NT2/D1 (cell line): ENCODE measurements at regions not wholly inside any gene's neighbourhood (a gene's known extent, or its start where the extent isn't known, plus 50 kb on each side); places are given as distances from the start of the nearest gene placed in this dataset.

Source experiments
- DNase-seq: peaks from one replicate; pipeline ENCODE4 v3.0.0-alpha.2; 2011; ENCODE audit warnings: low read depth, low spot score
- H3K27me3 ChIP-seq: 2 replicates; pipeline ENCODE4 v1.6.0; 2011; ENCODE audit warnings: mild to moderate bottlenecking; ENCODE audit not compliant: insufficient read length, insufficient read depth
- H3K36me3 ChIP-seq: 2 replicates; pipeline ENCODE4 v1.6.1; 2011; ENCODE audit warnings: mild to moderate bottlenecking, low read length, mixed read lengths; ENCODE audit not compliant: insufficient read depth, insufficient read length
- H3K4me1 ChIP-seq: 2 replicates; pipeline ENCODE4 v1.5.1; 2011; ENCODE audit not compliant: insufficient read depth, insufficient read length
- H3K4me3 ChIP-seq: 2 replicates; pipeline ENCODE4 v1.5.1; 2011; ENCODE audit warnings: low read depth; ENCODE audit not compliant: insufficient read length
- H3K9ac ChIP-seq: 2 replicates; pipeline ENCODE4 v1.6.0; 2011; ENCODE audit warnings: low read depth; ENCODE audit not compliant: insufficient read length
- H3K9me3 ChIP-seq: 2 replicates; pipeline ENCODE4 v1.5.1; 2011; ENCODE audit warnings: mild to moderate bottlenecking, low read length; ENCODE audit not compliant: insufficient read depth
- SUZ12 ChIP-seq: IDR thresholded peaks from 2 replicates; pipeline ENCODE4 v1.6.1; 2011; ENCODE audit not compliant: insufficient read length, insufficient read depth; ENCODE audit errors: extremely low read depth
- YY1 ChIP-seq: IDR thresholded peaks from 2 replicates; pipeline ENCODE4 v1.6.1; 2011; ENCODE audit not compliant: insufficient read length, insufficient read depth
- ZNF274 ChIP-seq: IDR thresholded peaks from 2 replicates; pipeline ENCODE4 v1.6.1; 2011; ENCODE audit warnings: mild to moderate bottlenecking, low read depth, low read length

- Histone ChIP-seq H3K9ac (no peak overlapping the region), H3K9me3 (no peaks in the 10 kb centered on the region), H3K4me3 (no peak overlapping the region), H3K27me3 (no peaks in the 10 kb centered on the region), H3K36me3 (no peaks in the 10 kb centered on the region), H3K4me1 (peaks cover 11% of the 10 kb centered on the region)
- no peak for DNase-seq
- TF ChIP-seq YY1 (no peak), ZNF274 (no peak), SUZ12 (no peak)
Measured at GRCh38 chr1:224507771-224508523, 73.3 kb upstream of the WDR26 start.

GRCh38 chr1:224509907-224510306 is 75.3 kb upstream of the WDR26 start:
- peaks cover 9% of the 10 kb centered on the region for H3K4me1 ChIP-seq
- DNase-seq, result no peak
- no peaks in the 10 kb centered on the region for H3K27me3 ChIP-seq
- H3K9ac ChIP-seq, result peak overlapping the region; percentile 2
- no peaks in the 10 kb centered on the region for H3K9me3 ChIP-seq
- TF ChIP-seq SUZ12, result no peak
- H3K4me3 ChIP-seq, result no peak overlapping the region
- no peaks in the 10 kb centered on the region for H3K36me3 ChIP-seq

GRCh38 chr1:224510880-224511645 is 76.5 kb upstream of the WDR26 start:
- Histone ChIP-seq H3K4me3 (no peak overlapping the region), H3K36me3 (no peaks in the 10 kb centered on the region), H3K27me3 (no peaks in the 10 kb centered on the region), H3K9me3 (no peaks in the 10 kb centered on the region), H3K4me1 (peaks cover 9% of the 10 kb centered on the region), H3K9ac (no peak overlapping the region)
- no peak for TF ChIP-seq SUZ12
- no peak for TF ChIP-seq YY1
- no peak for DNase-seq

GRCh38 chr1:224512600-224513151 is 78.1 kb upstream of the WDR26 start:
- Histone ChIP-seq H3K36me3 (no peaks in the 10 kb centered on the region), H3K27me3 (no peaks in the 10 kb centered on the region), H3K9ac (no peak overlapping the region), H3K4me1 (peaks cover 3% of the 10 kb centered on the region), H3K4me3 (no peak overlapping the region), H3K9me3 (no peaks in the 10 kb centered on the region)
- DNase-seq, result no peak
- TF ChIP-seq YY1, result no peak
- TF ChIP-seq SUZ12, result no peak
- no peak for TF ChIP-seq ZNF274

- Histone ChIP-seq H3K27me3 (no peaks in the 10 kb centered on the region), H3K9ac (no peak overlapping the region), H3K9me3 (no peaks in the 10 kb centered on the region), H3K4me1 (peaks cover 3% of the 10 kb centered on the region), H3K36me3 (no peaks in the 10 kb centered on the region), H3K4me3 (no peak overlapping the region)
- TF ChIP-seq ZNF274, result no peak
- TF ChIP-seq SUZ12, result no peak
- TF ChIP-seq YY1, result no peak
- no peak for DNase-seq
Measured at GRCh38 chr1:224513383-224513782, 78.8 kb upstream of the WDR26 start.

GRCh38 chr1:224513787-224514209 is 79.2 kb upstream of the WDR26 start:
- H3K36me3 ChIP-seq, result no peaks in the 10 kb centered on the region
- no peak overlapping the region for H3K9ac ChIP-seq
- H3K27me3 ChIP-seq, result no peaks in the 10 kb centered on the region
- H3K4me3 ChIP-seq, result no peak overlapping the region
- no peaks in the 10 kb centered on the region for H3K9me3 ChIP-seq
- no peak for TF ChIP-seq SUZ12
- DNase-seq, result peak; percentile 92
- peaks cover 3% of the 10 kb centered on the region for H3K4me1 ChIP-seq

- Histone ChIP-seq H3K27me3 (no peaks in the 10 kb centered on the region), H3K4me1 (no peaks in the 10 kb centered on the region), H3K9me3 (no peaks in the 10 kb centered on the region), H3K9ac (no peak overlapping the region), H3K4me3 (no peak overlapping the region), H3K36me3 (no peaks in the 10 kb centered on the region)
- TF ChIP-seq ZNF274 (no peak), YY1 (no peak), SUZ12 (no peak)
- no peak for DNase-seq
Measured at GRCh38 chr1:224517171-224517570, 82.6 kb upstream of the WDR26 start.
